ENCODE measurements at regions not wholly inside any gene's neighbourhood (a gene's known extent, or its start where the extent isn't known, plus 50 kb on each side); places are given as distances from the start of the nearest gene placed in this dataset.
"Not testable (repeated sequence)": the region's sequence is repeated elsewhere in the genome, so short reads cannot be mapped to it uniquely, and the experiment has no call there.

GRCh38 chr18:22711192-22711685, 221.9 kb upstream of the RBBP8 start:
- Histone ChIP-seq H3K4me3 (peak overlapping the region in 3 of 4 donors; percentile 7 to 41 (median 32)), H3K9me3 (no peaks in the 10 kb centered on the region), H3K4me1 (peaks cover 6 to 12% (median 11%) of the 10 kb centered on the region in 3 donors), H3K36me3 (no peaks in the 10 kb centered on the region), H3K27me3 (no peaks in the 10 kb centered on the region), H3K27ac (peak overlapping the region in 3 of 4 donors; percentile 35 to 73 (median 61))
- peak; percentile 68 to 89 (median 85) for ATAC-seq
- intact Hi-C loops (cut with DNase I): no loop called here
- peak in 5 of 6 donors; percentile 12 to 71 (median 27) for DNase-seq
- TF ChIP-seq, protein P1, sequence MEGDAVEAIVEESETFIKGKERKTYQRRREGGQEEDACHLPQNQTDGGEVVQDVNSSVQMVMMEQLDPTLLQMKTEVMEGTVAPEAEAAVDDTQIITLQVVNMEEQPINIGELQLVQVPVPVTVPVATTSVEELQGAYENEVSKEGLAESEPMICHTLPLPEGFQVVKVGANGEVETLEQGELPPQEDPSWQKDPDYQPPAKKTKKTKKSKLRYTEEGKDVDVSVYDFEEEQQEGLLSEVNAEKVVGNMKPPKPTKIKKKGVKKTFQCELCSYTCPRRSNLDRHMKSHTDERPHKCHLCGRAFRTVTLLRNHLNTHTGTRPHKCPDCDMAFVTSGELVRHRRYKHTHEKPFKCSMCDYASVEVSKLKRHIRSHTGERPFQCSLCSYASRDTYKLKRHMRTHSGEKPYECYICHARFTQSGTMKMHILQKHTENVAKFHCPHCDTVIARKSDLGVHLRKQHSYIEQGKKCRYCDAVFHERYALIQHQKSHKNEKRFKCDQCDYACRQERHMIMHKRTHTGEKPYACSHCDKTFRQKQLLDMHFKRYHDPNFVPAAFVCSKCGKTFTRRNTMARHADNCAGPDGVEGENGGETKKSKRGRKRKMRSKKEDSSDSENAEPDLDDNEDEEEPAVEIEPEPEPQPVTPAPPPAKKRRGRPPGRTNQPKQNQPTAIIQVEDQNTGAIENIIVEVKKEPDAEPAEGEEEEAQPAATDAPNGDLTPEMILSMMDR (IDR thresholded peaks at IDR 0.05): no peak
- 9% methylated on average over 7 of the region's 7 CpGs for WGBS, 2 donors
- FAIRE-seq: no peak

- Histone ChIP-seq H3K4me3 (no peak overlapping the region), H3K4me1 (peaks cover 6 to 12% (median 11%) of the 10 kb centered on the region in 3 donors), H3K27me3 (no peaks in the 10 kb centered on the region), H3K27ac (no peak overlapping the region), H3K36me3 (no peaks in the 10 kb centered on the region), H3K9me3 (no peaks in the 10 kb centered on the region)
- no peak for FAIRE-seq
- 75 to 80% methylated on average over 1 of the region's 1 CpG for WGBS, 2 donors
- TF ChIP-seq, protein P1 (IDR thresholded peaks at IDR 0.05): no peak
- intact Hi-C loops (cut with DNase I): no loop called here
- ATAC-seq: no peak
- no peak for DNase-seq
These were observed 219.6 kb upstream of the RBBP8 start for GRCh38 chr18:22713511-22713910.

DNA sequence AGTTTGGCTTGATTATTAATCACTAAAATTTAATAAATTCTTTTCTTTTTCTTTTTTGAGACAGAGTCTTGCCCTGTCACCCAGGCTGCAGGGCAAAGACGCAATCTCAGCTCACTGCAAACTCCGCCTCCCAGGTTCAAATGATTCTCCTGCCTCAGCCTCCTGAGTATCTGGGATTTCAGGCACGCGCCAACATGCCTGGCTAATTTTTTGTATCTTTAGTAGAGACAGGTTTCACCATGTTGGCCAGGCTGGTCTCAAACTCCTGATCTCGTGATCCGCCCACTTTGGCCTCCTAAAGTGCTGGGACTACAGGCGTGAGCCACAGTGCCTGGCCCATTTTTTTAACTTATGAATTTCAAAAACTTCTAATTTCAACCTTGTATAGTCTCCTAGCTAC, 215.6 kb upstream of the RBBP8 start:
- ATAC-seq: not testable (repeated sequence)

DNA sequence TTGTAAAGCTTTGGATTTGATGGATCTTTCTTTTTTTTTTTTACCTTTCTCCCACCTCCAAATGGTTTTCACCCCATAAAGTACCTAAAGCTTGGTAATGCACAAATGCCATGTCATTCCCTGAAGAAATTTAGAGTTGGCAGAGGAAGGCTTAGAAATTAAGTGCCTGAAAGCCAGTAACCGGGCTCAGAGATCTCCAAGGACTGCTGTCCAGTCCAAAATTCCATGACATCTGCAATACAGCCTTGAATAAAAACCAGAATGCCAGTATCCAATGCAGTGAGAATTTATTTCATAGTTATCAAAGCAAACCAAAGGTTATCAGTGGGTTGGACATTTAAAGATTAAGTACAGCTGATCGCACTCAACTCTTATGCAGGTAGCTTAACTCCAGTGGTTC, 209.9 kb upstream of the RBBP8 start:
- DNase-seq (no peak), ATAC-seq (peak in 1 of 4 donors; percentile 25), FAIRE-seq (no peak)
- Histone ChIP-seq H3K4me3 (no peak overlapping the region), H3K4me1 (peaks cover 0 to 7% (median 2%) of the 10 kb centered on the region in 3 donors), H3K9me3 (no peaks in the 10 kb centered on the region), H3K27me3 (no peaks in the 10 kb centered on the region), H3K36me3 (no peaks in the 10 kb centered on the region), H3K27ac (no peak overlapping the region)
- TF ChIP-seq, protein P1 (IDR thresholded peaks at IDR 0.05): no peak
- intact Hi-C loops (cut with DNase I): no loop called here
- WGBS, 2 donors: 12 to 17% methylated on average over 2 of the region's 2 CpGs

More for the DNA sequence above, 215.6 kb upstream of the RBBP8 start:
- intact Hi-C loops (cut with DNase I); H3K9me3 ChIP-seq; DNase-seq; H3K36me3 ChIP-seq; H3K27me3 ChIP-seq; H3K4me3 ChIP-seq; H3K4me1 ChIP-seq; H3K27ac ChIP-seq; FAIRE-seq: not testable (repeated sequence)
- WGBS, 2 donors: 96 to 98% methylated on average over 7 of the region's 7 CpGs

GRCh38 chr18:22723773-22724172, 209.4 kb upstream of the RBBP8 start:
- no peaks in the 10 kb centered on the region for H3K27me3 ChIP-seq
- H3K36me3 ChIP-seq: no peaks in the 10 kb centered on the region
- no peak overlapping the region for H3K27ac ChIP-seq
- FAIRE-seq (no peak), DNase-seq (no peak), ATAC-seq (no peak)
- no peak overlapping the region for H3K4me3 ChIP-seq
- 63 to 92% methylated on average over 2 of the region's 2 CpGs for WGBS, 2 donors
- no peaks in the 10 kb centered on the region for H3K9me3 ChIP-seq
- intact Hi-C loops (cut with DNase I): no loop called here
- TF ChIP-seq, protein P1 (IDR thresholded peaks at IDR 0.05): no peak
- H3K4me1 ChIP-seq: peaks cover 0 to 7% (median 7%) of the 10 kb centered on the region in 3 donors
